A172 (cell line): ENCODE measurements at regions not wholly inside any gene's neighbourhood (a gene's known extent, or its start where the extent isn't known, plus 50 kb on each side); places are given as distances from the start of the nearest gene placed in this dataset.

Experiments
- DNase-seq: peaks from one replicate; pipeline ENCODE4 v3.0.0-alpha.2; 2015; ENCODE audit warnings: low spot score

DNA sequence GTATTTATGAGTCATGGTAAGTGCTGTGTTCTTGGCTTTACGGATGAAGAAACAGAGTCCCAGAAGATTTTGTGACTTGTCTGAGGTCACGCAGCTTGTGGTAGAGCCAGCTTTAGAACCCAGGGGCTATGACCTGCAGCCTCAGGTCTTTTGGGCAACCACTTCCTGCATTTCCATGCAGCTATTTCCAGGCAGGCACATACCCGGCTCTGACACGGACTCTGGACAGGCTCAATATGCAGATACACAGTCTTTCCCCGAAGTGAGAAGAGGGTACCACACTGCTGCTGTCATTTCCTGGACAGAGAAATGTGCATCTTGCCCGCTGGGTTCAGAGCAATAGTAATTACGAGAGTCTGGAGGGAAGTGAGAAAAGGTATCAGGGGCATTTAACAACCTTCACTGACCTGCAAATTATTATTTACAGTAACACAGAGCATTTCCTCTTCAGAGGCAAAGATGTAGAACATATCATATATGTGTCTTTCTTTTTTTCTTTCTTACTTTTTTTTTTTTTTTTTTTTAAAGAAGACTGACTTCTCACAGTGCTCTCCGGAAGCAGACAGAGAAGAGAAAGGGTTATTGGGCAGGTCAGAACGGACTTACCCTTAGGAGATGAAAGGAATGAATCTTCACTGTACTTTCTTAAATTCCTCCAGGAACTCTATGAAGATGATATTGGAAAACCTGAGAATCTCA lies 185.1 kb downstream of the CLIC5 start:
- no peak for DNase-seq

DNA sequence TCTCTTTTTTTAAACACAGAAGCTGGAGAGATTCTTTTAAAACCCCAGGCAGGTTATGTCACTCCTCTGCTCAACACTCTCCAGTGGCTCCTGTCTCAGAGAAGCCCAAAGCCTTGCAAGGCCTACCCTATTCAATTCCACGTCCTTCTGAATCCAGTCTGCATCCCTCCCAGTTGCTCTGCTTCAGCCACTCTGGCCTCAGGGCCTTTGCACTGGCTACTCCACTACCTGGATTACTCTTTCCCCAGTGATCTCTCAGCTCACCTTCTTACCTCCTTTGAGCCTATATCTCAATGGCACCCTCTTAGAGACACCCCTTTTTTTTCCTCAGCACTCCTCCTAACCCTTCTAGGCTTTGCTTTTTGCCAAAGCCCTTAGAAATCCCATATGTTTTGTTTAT lies 185.8 kb downstream of the CLIC5 start:
- DNase-seq: no peak

DNA sequence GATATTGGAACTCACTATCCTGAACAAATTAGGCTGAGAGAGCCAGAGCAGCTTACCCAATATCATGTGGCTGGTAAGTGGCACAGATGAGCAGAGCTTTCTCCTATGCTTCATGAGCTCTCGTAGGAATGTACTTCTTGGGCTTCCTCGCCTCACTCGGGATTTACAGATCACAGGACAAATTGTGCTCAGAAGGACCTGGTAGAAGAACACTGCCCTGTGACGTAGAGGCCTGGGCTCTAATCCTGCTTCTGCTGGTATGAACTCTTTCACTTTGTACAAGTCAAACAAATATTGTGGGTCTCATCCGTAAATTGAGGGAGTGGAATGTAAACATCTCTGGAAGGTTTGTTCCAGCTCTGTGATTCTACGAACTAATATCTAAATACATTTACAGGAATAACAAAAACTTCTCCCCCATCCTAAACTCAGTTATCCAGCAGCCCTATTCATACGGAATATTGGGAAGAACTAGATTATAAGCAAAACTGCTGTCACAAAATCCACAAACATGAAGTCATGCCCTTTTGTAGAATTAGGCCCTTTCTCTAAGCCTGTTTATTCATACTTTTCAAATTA lies 187.6 kb downstream of the CLIC5 start:
- DNase-seq: no peak

GRCh38 chr6:45822873-45823272 lies 192.8 kb downstream of the CLIC5 start:
- DNase-seq: no peak

- DNase-seq: no peak
Observed at GRCh38 chr6:45822246-45822812, 193.3 kb downstream of the CLIC5 start.

GRCh38 chr6:45818655-45819054 lies 197.0 kb downstream of the CLIC5 start:
- no peak for DNase-seq

DNA sequence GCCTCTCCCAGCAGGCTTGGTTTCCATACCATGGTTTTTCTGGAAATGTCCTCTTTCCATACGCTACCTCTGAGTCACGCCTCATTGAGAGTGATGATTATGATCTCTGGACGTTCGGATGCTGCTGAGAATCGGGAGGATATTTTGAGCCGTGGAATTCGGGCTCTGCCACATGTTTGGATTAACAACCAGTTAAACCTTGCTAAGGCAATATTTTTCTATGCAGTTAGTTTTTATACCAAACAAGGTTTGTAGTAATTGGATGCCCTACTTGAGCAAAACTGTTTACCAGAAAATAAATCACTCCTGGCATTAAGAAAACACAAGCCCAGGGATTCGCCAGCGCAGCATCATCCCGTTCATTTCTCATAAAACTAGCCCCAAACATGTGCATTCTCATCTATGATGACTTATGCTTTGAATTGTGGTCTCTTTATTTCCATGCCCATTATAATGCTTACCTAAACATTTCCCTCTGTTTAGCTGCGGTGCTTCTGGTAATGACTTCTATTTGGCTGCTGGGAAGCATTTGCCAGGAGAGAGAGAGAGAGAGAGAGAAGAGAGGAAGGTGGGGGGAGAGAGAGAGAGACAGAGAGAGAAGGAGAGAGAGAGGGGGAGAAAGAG lies 198.9 kb downstream of the CLIC5 start:
- no peak for DNase-seq

- DNase-seq: no peak
Observed at GRCh38 chr6:45815466-45816125, 200.1 kb downstream of the CLIC5 start.

DNA sequence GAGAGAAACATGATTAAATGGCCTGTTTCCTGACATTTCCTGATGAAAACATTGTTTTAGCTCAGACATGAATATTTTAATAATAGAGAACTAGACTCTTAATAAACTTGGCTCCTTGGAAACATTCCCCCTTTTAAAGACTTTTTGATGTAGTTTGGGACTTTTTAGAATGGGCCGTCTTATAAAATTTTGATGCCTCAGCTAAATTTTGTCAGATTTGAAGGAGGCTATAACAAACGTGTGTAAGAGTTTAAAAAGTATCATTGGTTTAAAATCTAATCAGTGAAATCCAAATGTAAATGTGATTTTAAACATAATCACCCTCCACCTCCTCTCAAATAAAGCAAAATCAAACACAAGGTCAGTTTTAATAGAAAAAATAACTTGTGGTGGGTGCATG lies 200.9 kb downstream of the CLIC5 start:
- no peak for DNase-seq

- DNase-seq: no peak
Observed at GRCh38 chr6:45813943-45814342, 201.7 kb downstream of the CLIC5 start.

DNA sequence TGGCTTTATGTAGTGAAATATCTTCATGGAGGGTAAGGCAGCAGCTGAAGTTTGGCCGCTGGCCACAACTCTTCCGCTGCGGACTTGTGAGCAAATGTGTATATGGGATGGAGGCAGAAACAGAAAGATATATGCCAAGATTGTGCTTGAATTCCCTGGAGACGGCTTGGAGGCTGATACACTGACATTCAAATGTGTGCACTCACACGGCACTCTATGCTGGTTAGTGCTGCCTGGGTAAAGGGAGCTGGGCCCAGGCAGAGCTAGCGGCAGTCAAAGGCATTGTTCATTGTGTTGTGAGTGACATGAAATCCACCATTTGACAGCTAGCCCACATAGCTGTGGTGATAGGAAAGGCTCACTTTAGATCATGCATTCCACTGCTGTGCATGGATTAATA lies 202.7 kb downstream of the CLIC5 start:
- DNase-seq: no peak

GRCh38 chr6:45808917-45809316 lies 206.7 kb downstream of the CLIC5 start:
- DNase-seq: no peak

GRCh38 chr6:45808042-45808645 lies 207.5 kb downstream of the CLIC5 start:
- DNase-seq: no peak

GRCh38 chr6:45807311-45808041 lies 208.2 kb downstream of the CLIC5 start:
- no peak for DNase-seq

DNA sequence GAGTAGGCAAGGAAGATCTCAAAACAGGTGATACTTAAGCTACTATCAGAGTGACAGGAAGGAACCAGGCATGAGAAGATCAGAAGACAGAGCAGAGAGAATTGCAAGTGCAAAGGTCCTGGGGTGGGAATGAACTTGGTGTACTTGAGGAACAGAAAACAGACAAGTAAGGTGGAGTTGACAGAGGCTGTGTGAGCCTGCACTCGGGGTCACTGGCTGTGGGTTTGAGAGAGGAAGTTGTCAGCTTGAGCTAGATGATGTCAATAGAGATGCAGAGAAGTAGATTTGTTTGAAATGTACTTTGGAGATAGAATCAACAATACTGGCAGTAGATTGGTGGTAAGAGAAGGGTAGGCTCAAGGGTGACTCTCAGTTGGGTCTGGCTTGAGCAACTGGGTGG lies 209.5 kb downstream of the CLIC5 start:
- no peak for DNase-seq

DNA sequence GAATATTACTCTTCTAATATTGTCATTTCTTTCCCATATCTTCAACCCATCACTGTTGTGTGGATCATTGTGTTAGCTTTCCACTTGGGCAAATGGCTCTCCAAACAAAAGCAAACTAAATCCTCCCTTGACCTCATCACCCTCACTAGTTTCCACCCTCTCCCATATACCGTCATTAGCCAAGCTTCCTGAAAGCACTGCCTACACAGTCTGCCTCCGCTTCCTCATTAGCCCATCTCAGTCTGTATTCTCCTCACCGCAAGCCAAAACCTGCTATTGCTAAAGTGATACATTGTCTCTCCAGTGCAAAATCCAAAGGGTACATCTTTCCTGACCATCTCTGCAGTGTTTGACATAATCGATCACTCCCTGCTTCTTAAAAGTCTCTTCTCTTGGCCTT lies 212.6 kb downstream of the CLIC5 start:
- no peak for DNase-seq

DNA sequence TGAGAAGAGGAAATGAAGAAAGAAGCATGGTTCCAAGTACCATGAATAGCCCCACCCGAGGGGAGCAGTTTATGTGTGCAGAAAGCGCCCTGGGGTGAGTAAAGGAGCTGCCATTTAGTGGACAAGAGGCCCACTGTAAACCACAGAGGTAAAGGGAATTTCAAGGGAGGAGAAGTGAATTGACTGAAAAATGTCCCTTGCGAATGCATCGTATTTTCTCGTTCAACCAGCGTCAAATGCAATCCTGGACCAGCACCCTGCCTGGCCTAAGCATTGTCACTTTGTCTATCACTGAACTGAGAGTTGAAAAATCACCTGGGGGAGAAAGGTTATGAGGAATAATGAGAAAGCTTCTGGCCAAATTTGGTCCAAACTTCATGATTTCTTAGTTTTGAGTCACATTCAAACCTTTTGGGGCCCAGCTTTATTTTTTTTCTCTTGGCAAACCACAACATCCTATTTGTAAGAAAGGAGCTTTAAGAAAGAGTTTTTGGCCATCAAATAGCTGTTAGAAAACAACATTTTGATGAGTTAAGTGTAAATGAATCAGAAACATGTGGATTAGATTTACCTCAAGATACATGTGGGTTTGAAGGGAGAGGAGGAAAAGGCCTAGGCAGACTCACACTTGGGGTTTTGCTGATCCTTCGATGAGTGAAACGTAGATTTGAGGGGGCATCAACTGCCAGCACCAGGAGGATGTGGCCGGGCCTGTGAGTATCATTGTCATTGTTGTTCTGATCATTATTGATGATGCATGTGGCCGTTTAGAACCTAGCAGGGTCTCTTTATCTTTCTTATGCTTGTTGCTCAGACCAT lies 214.0 kb downstream of the CLIC5 start:
- no peak for DNase-seq

- DNase-seq: no peak
Observed at GRCh38 chr6:45800911-45801310, 214.7 kb downstream of the CLIC5 start.

DNA sequence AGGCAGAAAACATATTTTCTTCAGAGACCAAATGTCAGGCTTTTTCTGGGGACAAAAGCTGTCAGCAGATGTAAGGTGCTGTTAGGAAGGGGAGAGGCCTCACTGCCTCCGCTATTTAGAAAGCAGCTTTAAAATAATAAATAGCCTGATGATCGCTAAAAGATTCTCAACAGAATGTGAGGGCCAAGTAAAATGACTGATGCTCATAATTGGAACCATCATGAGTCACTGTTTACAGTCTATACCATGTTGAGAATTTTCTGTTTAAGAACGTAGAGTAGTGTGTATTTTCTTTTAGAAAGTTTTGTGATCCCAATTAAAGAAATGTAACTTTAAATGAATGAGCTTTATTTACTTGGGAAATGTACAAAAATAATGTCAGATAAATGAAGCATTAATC lies 220.0 kb downstream of the CLIC5 start:
- no peak for DNase-seq

DNA sequence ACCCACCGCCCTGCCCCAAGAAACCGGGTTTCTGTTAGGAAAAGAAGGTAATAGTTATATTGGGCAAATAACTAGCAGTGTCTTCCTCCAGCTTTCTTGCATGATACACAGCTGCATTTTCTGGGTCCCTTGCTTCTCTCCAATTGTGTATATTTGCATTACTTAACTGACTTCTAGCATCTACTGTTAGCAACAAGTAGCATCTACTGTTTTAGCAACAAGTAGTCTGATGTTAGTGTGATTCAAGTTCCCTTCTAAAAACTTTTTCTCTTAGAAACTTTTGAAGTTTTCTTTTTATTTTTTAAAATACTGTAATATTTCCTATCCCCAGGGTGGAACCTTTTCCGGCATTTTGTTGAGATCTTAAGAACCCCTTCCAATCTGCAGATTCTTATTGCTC lies 221.2 kb downstream of the CLIC5 start:
- DNase-seq: no peak
